SK-N-SH (cell line): ENCODE measurements at regions not wholly inside any gene's neighbourhood (a gene's known extent, or its start where the extent isn't known, plus 50 kb on each side); places are given as distances from the start of the nearest gene placed in this dataset.

Experiments used
- EP300 ChIP-seq, 2 experiments: IDR thresholded peaks; 2 replicates each; pipeline versions ENCODE4 v1.4.0 to v1.6.1; 2012; ENCODE audit warnings: borderline replicate concordance in 1 of 2, low read depth in 1 of 2, low read length in 1 of 2
- EZH2phosphoT487 ChIP-seq: fragments of 200-600 bp; sonication (generic); IDR thresholded peaks from 2 replicates; pipeline ENCODE4 v1.6.1; 2017; ENCODE audit warnings: low read depth, mixed run types, mild to moderate bottlenecking, antibody characterized with exemption, moderate library complexity, borderline replicate concordance
- POLR2AphosphoS5 ChIP-seq: IDR thresholded peaks from 2 replicates; pipeline ENCODE4 v1.6.1; 2012; ENCODE audit warnings: low read depth, low read length
- RAD21 ChIP-seq: IDR thresholded peaks from 2 replicates; pipeline ENCODE4 v1.6.1; 2012; ENCODE audit warnings: mild to moderate bottlenecking, low read length
- RFX5 ChIP-seq: IDR thresholded peaks from 2 replicates; pipeline ENCODE4 v1.6.1; 2012; ENCODE audit warnings: mild to moderate bottlenecking, improper control_type of control experiment, low read length
- TAF1 ChIP-seq: IDR thresholded peaks from 2 replicates; pipeline ENCODE4 v1.6.1; 2012; ENCODE audit warnings: low read depth, mild to moderate bottlenecking, low read length, moderate library complexity, borderline replicate concordance
- YY1 ChIP-seq: IDR thresholded peaks from 2 replicates; pipeline ENCODE4 v1.4.0; 2012; ENCODE audit warnings: low read depth, mild to moderate bottlenecking
- TF ChIP-seq, protein P1 (sequence below): IDR thresholded peaks from 2 replicates; pipeline ENCODE4; 2012
- TF ChIP-seq, protein P2 (sequence below): fragments of 200-600 bp; sonication (generic); IDR thresholded peaks from 2 replicates; pipeline ENCODE4 v1.6.1; 2017; ENCODE audit warnings: antibody characterized with exemption, mild to moderate bottlenecking, moderate library complexity
- TF ChIP-seq, protein P3 (sequence below): IDR thresholded peaks from 2 replicates; pipeline ENCODE4 v1.4.0; 2012; ENCODE audit warnings: low read depth
- TF ChIP-seq, protein P4 (sequence below): IDR thresholded peaks from 2 replicates; pipeline ENCODE4 v1.4.0; 2012; ENCODE audit warnings: low read depth, borderline replicate concordance

DNA sequence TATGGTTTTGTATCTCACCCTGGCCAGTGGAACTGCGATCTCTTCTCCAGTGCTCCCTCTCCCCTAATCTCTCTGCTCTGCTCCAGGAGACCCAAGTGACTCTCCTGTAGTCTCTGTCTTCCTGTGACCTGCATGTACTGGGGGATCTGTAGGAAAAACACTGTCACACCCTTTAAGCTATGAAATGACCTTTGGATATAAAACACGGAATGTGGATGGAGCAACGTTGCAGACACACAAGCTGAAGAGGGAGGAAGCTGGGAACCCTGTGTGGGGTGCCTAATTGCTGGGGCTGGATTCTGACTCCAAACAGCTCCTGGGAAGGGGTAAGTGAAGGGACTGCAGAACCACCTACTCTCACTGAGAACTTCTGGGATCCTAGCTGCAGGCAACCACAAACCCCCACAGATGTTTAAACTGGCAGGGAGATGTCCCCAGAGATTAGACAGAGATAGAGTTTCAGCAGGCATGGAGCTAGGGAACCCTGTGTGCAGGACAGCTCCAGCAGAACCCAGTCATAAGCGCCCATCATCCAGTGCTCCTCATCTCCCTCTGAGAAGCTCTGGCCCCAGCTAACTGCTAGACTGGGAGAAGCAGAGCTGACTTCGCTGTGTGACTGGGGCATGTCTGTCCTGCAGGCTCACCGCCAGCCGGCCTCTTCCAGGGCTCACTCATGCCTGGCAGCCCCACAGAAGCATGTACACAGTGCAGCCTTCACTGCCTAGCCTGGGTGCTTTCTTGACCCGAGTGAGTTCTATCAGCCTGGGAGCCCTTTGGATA, 482.7 kb upstream of the SETBP1 start:
- TF ChIP-seq, protein P1, sequence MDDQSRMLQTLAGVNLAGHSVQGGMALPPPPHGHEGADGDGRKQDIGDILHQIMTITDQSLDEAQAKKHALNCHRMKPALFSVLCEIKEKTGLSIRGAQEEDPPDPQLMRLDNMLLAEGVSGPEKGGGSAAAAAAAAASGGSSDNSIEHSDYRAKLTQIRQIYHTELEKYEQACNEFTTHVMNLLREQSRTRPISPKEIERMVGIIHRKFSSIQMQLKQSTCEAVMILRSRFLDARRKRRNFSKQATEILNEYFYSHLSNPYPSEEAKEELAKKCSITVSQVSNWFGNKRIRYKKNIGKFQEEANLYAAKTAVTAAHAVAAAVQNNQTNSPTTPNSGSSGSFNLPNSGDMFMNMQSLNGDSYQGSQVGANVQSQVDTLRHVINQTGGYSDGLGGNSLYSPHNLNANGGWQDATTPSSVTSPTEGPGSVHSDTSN, result no peak
- TF ChIP-seq POLR2AphosphoS5, result no peak
- no peak for TF ChIP-seq RFX5
- TF ChIP-seq, protein P2, sequence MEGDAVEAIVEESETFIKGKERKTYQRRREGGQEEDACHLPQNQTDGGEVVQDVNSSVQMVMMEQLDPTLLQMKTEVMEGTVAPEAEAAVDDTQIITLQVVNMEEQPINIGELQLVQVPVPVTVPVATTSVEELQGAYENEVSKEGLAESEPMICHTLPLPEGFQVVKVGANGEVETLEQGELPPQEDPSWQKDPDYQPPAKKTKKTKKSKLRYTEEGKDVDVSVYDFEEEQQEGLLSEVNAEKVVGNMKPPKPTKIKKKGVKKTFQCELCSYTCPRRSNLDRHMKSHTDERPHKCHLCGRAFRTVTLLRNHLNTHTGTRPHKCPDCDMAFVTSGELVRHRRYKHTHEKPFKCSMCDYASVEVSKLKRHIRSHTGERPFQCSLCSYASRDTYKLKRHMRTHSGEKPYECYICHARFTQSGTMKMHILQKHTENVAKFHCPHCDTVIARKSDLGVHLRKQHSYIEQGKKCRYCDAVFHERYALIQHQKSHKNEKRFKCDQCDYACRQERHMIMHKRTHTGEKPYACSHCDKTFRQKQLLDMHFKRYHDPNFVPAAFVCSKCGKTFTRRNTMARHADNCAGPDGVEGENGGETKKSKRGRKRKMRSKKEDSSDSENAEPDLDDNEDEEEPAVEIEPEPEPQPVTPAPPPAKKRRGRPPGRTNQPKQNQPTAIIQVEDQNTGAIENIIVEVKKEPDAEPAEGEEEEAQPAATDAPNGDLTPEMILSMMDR, result no peak
- no peak for TF ChIP-seq TAF1
- no peak for TF ChIP-seq YY1
- TF ChIP-seq, protein P3, sequence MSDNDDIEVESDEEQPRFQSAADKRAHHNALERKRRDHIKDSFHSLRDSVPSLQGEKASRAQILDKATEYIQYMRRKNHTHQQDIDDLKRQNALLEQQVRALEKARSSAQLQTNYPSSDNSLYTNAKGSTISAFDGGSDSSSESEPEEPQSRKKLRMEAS, result no peak
- TF ChIP-seq, protein P4, sequence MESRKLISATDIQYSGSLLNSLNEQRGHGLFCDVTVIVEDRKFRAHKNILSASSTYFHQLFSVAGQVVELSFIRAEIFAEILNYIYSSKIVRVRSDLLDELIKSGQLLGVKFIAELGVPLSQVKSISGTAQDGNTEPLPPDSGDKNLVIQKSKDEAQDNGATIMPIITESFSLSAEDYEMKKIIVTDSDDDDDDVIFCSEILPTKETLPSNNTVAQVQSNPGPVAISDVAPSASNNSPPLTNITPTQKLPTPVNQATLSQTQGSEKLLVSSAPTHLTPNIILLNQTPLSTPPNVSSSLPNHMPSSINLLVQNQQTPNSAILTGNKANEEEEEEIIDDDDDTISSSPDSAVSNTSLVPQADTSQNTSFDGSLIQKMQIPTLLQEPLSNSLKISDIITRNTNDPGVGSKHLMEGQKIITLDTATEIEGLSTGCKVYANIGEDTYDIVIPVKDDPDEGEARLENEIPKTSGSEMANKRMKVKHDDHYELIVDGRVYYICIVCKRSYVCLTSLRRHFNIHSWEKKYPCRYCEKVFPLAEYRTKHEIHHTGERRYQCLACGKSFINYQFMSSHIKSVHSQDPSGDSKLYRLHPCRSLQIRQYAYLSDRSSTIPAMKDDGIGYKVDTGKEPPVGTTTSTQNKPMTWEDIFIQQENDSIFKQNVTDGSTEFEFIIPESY, result no peak
- no peak for TF ChIP-seq EP300 (IDR thresholded peaks at IDR 0.05; ENCODE audit: borderline replicate concordance in 1 of 2, low read depth in 1 of 2, low read length in 1 of 2)
- TF ChIP-seq EZH2phosphoT487, result no peak
- no peak for TF ChIP-seq RAD21
